ENCODE measurements at regions not wholly inside any gene's neighbourhood (a gene's known extent, or its start where the extent isn't known, plus 50 kb on each side); places are given as distances from the start of the nearest gene placed in this dataset.
A peak's percentile ranks its signal among the peaks of the same experiment; 100 is the strongest.
"Not testable (repeated sequence)": the region's sequence is repeated elsewhere in the genome, so short reads cannot be mapped to it uniquely, and the experiment has no call there.

- ChIA-PET CTCF (interaction anchor here (1.0 to 2.6 kb wide), 2 partner anchors 532 to 557 kb away, joined by 3 to 12 read pairs; no protein-coding TSS in a partner anchor), POLR2A (no interaction called here)
- no peaks in the 10 kb centered on the region for H3K9me3 Mint-ChIP-seq (ENCODE audit: insufficient read depth)
- Histone ChIP-seq H3K4me2 (replicated peaks; ENCODE audit: low read depth, low read length, poor library complexity, severe bottlenecking) (no peak overlapping the region), H3K27ac (ENCODE audit: low read length in 2 of 2) (no peak overlapping the region), H3K4me1 (ENCODE audit: control insufficient read depth in 2 of 2, insufficient read depth in 2 of 2, low read length in 2 of 2) (no peaks in the 10 kb centered on the region), H3K9ac (ENCODE audit: low read length) (no peak overlapping the region), H3K4me3 (ENCODE audit: control extremely low read depth in 1 of 5, extremely low read depth in 1 of 5, insufficient read depth in 1 of 5, low read depth in 2 of 5, low read length in 4 of 5) (no peak overlapping the region), H2AFZ (ENCODE audit: insufficient read depth, low read depth, low read length, poor library complexity, severe bottlenecking) (no peak overlapping the region), H4K20me1 (ENCODE audit: control insufficient read depth, insufficient read depth, low read length, poor library complexity, severe bottlenecking) (no peaks in the 10 kb centered on the region), H3K36me3 (replicated peaks in 1 of 2; ENCODE audit: control extremely low read depth in 1 of 2, control insufficient read depth in 1 of 2, extremely low read depth in 1 of 2, insufficient read depth in 2 of 2, low read length in 1 of 2) (no peaks in the 10 kb centered on the region), H3K27me3 (replicated peaks in 1 of 4; ENCODE audit: control extremely low read depth in 1 of 4, control insufficient read depth in 3 of 4, insufficient read depth in 4 of 4, low read length in 3 of 4) (peaks cover 0 to 3% (median 1%) of the 10 kb centered on the region in 4 experiments), H3K9me3 (ENCODE audit: control extremely low read depth in 1 of 3, control insufficient read depth in 2 of 3, insufficient read depth in 1 of 3, low read length in 2 of 3) (peaks cover 0 to 1% (median 0%) of the 10 kb centered on the region in 3 donors), H3K79me2 (ENCODE audit: control insufficient read depth, insufficient read depth, low read length) (no peaks in the 10 kb centered on the region)
- ATAC-seq (ENCODE audit: low read depth), result no peak
- H3K4me1 Mint-ChIP-seq, result no peaks in the 10 kb centered on the region
- no peak overlapping the region for H3K4me3 Mint-ChIP-seq
- WGBS (ENCODE audit: insufficient coverage), result no CpG with 5 or more reads among the region's 1 CpG
- no peak overlapping the region for H3K27ac Mint-ChIP-seq
- peaks cover 31% of the 10 kb centered on the region for H3K27me3 Mint-ChIP-seq
- intact Hi-C loops (cut with micrococcal nuclease), result no loop called here
- TF ChIP-seq, protein P1, sequence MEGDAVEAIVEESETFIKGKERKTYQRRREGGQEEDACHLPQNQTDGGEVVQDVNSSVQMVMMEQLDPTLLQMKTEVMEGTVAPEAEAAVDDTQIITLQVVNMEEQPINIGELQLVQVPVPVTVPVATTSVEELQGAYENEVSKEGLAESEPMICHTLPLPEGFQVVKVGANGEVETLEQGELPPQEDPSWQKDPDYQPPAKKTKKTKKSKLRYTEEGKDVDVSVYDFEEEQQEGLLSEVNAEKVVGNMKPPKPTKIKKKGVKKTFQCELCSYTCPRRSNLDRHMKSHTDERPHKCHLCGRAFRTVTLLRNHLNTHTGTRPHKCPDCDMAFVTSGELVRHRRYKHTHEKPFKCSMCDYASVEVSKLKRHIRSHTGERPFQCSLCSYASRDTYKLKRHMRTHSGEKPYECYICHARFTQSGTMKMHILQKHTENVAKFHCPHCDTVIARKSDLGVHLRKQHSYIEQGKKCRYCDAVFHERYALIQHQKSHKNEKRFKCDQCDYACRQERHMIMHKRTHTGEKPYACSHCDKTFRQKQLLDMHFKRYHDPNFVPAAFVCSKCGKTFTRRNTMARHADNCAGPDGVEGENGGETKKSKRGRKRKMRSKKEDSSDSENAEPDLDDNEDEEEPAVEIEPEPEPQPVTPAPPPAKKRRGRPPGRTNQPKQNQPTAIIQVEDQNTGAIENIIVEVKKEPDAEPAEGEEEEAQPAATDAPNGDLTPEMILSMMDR (IDR thresholded peaks at IDR 0.05), result no peak
- TF ChIP-seq EZH2 (IDR thresholded peaks at IDR 0.05; ENCODE audit: borderline replicate concordance, insufficient read depth, low read depth, low read length, poor library complexity, severe bottlenecking), result no peak
- DNase-seq, result no peak
These were observed 311.4 kb upstream of the NCKAP5 start for GRCh38 chr2:133879703-133880102.

DNA sequence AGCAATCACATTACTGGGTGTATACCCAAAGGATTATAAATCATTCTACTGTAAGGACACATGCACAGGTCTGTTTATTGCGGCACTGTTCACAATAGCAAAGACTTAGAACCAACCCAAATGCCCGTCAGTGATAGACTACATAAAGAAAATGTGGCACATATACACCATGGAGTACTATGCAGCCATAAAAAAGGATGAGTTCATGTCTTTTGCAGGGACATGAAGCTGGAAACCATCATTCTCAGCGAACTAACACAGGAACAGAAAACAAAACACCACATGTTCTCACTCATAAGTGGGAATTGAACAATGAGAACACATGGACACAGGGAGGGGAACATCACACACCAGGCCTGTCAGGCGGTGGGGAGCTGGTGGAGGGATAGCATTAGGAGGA lies 313.9 kb upstream of the NCKAP5 start:
- no CpG with 5 or more reads among the region's 4 CpGs for WGBS (ENCODE audit: insufficient coverage)
- intact Hi-C loops (cut with micrococcal nuclease); H3K27ac ChIP-seq (ENCODE audit: low read length in 2 of 2); H3K4me3 Mint-ChIP-seq; H4K20me1 ChIP-seq (ENCODE audit: control insufficient read depth, insufficient read depth, low read length, poor library complexity, severe bottlenecking); H3K36me3 ChIP-seq (replicated peaks in 1 of 2; ENCODE audit: control extremely low read depth in 1 of 2, control insufficient read depth in 1 of 2, extremely low read depth in 1 of 2, insufficient read depth in 2 of 2, low read length in 1 of 2); H3K9me3 Mint-ChIP-seq (ENCODE audit: insufficient read depth); H3K9ac ChIP-seq (ENCODE audit: low read length); H3K27me3 ChIP-seq (replicated peaks in 1 of 4; ENCODE audit: control extremely low read depth in 1 of 4, control insufficient read depth in 3 of 4, insufficient read depth in 4 of 4, low read length in 3 of 4); H3K9me3 ChIP-seq (ENCODE audit: control extremely low read depth in 1 of 3, control insufficient read depth in 2 of 3, insufficient read depth in 1 of 3, low read length in 2 of 3); DNase-seq; H2AFZ ChIP-seq (ENCODE audit: insufficient read depth, low read depth, low read length, poor library complexity, severe bottlenecking); ATAC-seq (ENCODE audit: low read depth); H3K79me2 ChIP-seq (ENCODE audit: control insufficient read depth, insufficient read depth, low read length); H3K4me2 ChIP-seq (replicated peaks; ENCODE audit: low read depth, low read length, poor library complexity, severe bottlenecking); H3K4me3 ChIP-seq (ENCODE audit: control extremely low read depth in 1 of 5, extremely low read depth in 1 of 5, insufficient read depth in 1 of 5, low read depth in 2 of 5, low read length in 4 of 5): not testable (repeated sequence)
- peaks cover 7 to 10% of the 10 kb centered on the region in 2 donors for H3K4me1 ChIP-seq (ENCODE audit: control insufficient read depth in 2 of 2, insufficient read depth in 2 of 2, low read length in 2 of 2)
- CTCF ChIA-PET, result interaction anchor here (2.6 to 9.6 kb wide), 2 partner anchors 530 kb away, joined by 12 to 232 read pairs; no protein-coding TSS in a partner anchor
- POLR2A ChIA-PET, result interaction anchor here (0.8 kb wide), 1 partner anchor 89 kb away, joined by 4 read pairs; no protein-coding TSS in a partner anchor
- H3K27me3 Mint-ChIP-seq, result peaks cover 26% of the 10 kb centered on the region
- H3K27ac Mint-ChIP-seq, result peak overlapping the region; percentile 5
- peaks cover 11% of the 10 kb centered on the region for H3K4me1 Mint-ChIP-seq
